Daoy (cell line): ENCODE measurements at regions not wholly inside any gene's neighbourhood (a gene's known extent, or its start where the extent isn't known, plus 50 kb on each side); places are given as distances from the start of the nearest gene placed in this dataset.

Experiments used
- DNase-seq: peaks from one replicate; pipeline ENCODE4 v3.0.0-alpha.2; 2015; ENCODE audit warnings: low read depth

- no peak for DNase-seq
Measured at GRCh38 chr3:27591312-27592210, 107.4 kb upstream of the SLC4A7 start.

- peak; percentile 48 for DNase-seq
Measured at GRCh38 chr3:27590437-27591298, 106.5 kb upstream of the SLC4A7 start.

- DNase-seq, result no peak
Measured at GRCh38 chr3:27589795-27590194, 105.6 kb upstream of the SLC4A7 start.

- no peak for DNase-seq
Measured at GRCh38 chr3:27585429-27585828, 101.2 kb upstream of the SLC4A7 start.

- DNase-seq, result no peak
Measured at GRCh38 chr3:27584874-27585273, 100.7 kb upstream of the SLC4A7 start.

GRCh38 chr3:27581852-27582251, 97.7 kb upstream of the SLC4A7 start:
- DNase-seq, result no peak

GRCh38 chr3:27578032-27578431, 93.8 kb upstream of the SLC4A7 start:
- no peak for DNase-seq

- no peak for DNase-seq
Measured at GRCh38 chr3:27577504-27577903, 93.3 kb upstream of the SLC4A7 start.

- no peak for DNase-seq
Measured at GRCh38 chr3:27576171-27576570, 92.0 kb upstream of the SLC4A7 start.

GRCh38 chr3:27575499-27575898, 91.3 kb upstream of the SLC4A7 start:
- DNase-seq, result no peak

GRCh38 chr3:27574438-27574795, 90.2 kb upstream of the SLC4A7 start:
- DNase-seq, result no peak

- DNase-seq, result no peak
Measured at GRCh38 chr3:27573780-27574437, 89.7 kb upstream of the SLC4A7 start.

GRCh38 chr3:27573138-27573537, 89.0 kb upstream of the SLC4A7 start:
- no peak for DNase-seq

- DNase-seq, result no peak
Measured at GRCh38 chr3:27571345-27571744, 87.2 kb upstream of the SLC4A7 start.

- no peak for DNase-seq
Measured at GRCh38 chr3:27570421-27571106, 86.4 kb upstream of the SLC4A7 start.

GRCh38 chr3:27568393-27568792, 84.2 kb upstream of the SLC4A7 start:
- peak; percentile 66 for DNase-seq

GRCh38 chr3:27567251-27567650, 83.1 kb upstream of the SLC4A7 start:
- no peak for DNase-seq

GRCh38 chr3:27565201-27565852, 81.1 kb upstream of the SLC4A7 start:
- no peak for DNase-seq

- DNase-seq, result no peak
Measured at GRCh38 chr3:27561576-27561975, 77.4 kb upstream of the SLC4A7 start.

GRCh38 chr3:27560484-27561056, 76.4 kb upstream of the SLC4A7 start:
- DNase-seq, result no peak

- peak; percentile 14 for DNase-seq
Measured at GRCh38 chr3:27559835-27560234, 75.7 kb upstream of the SLC4A7 start.
